ENCODE measurements at regions not wholly inside any gene's neighbourhood (a gene's known extent, or its start where the extent isn't known, plus 50 kb on each side); places are given as distances from the start of the nearest gene placed in this dataset.

GRCh38 chr4:129883996-129884395, 788.0 kb downstream of the C4orf33 start:
- Histone ChIP-seq H3K4me3 (no peak overlapping the region), H3K27me3 (ENCODE audit: control insufficient read depth in 3 of 3, insufficient read depth in 3 of 3, low read length in 2 of 3) (no peaks in the 10 kb centered on the region), H3K9me3 (ENCODE audit: control insufficient read depth in 4 of 4, insufficient read depth in 3 of 4, low read length in 3 of 4) (peaks cover 0 to 5% (median 2%) of the 10 kb centered on the region in 4 donors), H3K9ac (ENCODE audit: insufficient read depth in 1 of 2, low read length in 2 of 2) (no peak overlapping the region), H3K36me3 (ENCODE audit: control insufficient read depth in 4 of 4, insufficient read depth in 4 of 4, low read length in 4 of 4) (no peaks in the 10 kb centered on the region), H3K27ac (ENCODE audit: low read depth in 1 of 2, low read length in 1 of 2) (no peak overlapping the region), H3K4me1 (ENCODE audit: control insufficient read depth in 5 of 5, insufficient read depth in 5 of 5, low read length in 5 of 5) (no peaks in the 10 kb centered on the region)
- WGBS, 2 donors, result 82 to 84% methylated on average over 3 of the region's 3 CpGs
- no peak for TF ChIP-seq CTCF (IDR thresholded peaks at IDR 0.05; ENCODE audit: control extremely low read depth, extremely low read depth)
- ATAC-seq (ENCODE audit: insufficient read depth, low FRiP score) (no peak), DNase-seq (no peak)

- H3K9me3 ChIP-seq (ENCODE audit: control insufficient read depth in 4 of 4, insufficient read depth in 3 of 4, low read length in 3 of 4), result no peaks in the 10 kb centered on the region
- TF ChIP-seq CTCF (IDR thresholded peaks at IDR 0.05; ENCODE audit: control extremely low read depth, extremely low read depth), result no peak
- no peak overlapping the region for H3K4me3 ChIP-seq
- DNase-seq (no peak), ATAC-seq (ENCODE audit: insufficient read depth, low FRiP score) (no peak)
- H3K36me3 ChIP-seq (ENCODE audit: control insufficient read depth in 4 of 4, insufficient read depth in 4 of 4, low read length in 4 of 4), result no peaks in the 10 kb centered on the region
- no peak overlapping the region for H3K9ac ChIP-seq (ENCODE audit: insufficient read depth in 1 of 2, low read length in 2 of 2)
- WGBS, 2 donors, result 81 to 83% methylated on average over 2 of the region's 2 CpGs
- H3K27me3 ChIP-seq (ENCODE audit: control insufficient read depth in 3 of 3, insufficient read depth in 3 of 3, low read length in 2 of 3), result no peaks in the 10 kb centered on the region
- H3K27ac ChIP-seq (ENCODE audit: low read depth in 1 of 2, low read length in 1 of 2), result no peak overlapping the region
- no peaks in the 10 kb centered on the region for H3K4me1 ChIP-seq (ENCODE audit: control insufficient read depth in 5 of 5, insufficient read depth in 5 of 5, low read length in 5 of 5)
Measured at GRCh38 chr4:129897111-129897510, 801.2 kb downstream of the C4orf33 start.

- TF ChIP-seq CTCF (IDR thresholded peaks at IDR 0.05; ENCODE audit: control extremely low read depth, extremely low read depth), result no peak
- Histone ChIP-seq H3K9me3 (ENCODE audit: control insufficient read depth in 4 of 4, insufficient read depth in 3 of 4, low read length in 3 of 4) (no peaks in the 10 kb centered on the region), H3K27ac (ENCODE audit: low read depth in 1 of 2, low read length in 1 of 2) (no peak overlapping the region), H3K4me1 (ENCODE audit: control insufficient read depth in 5 of 5, insufficient read depth in 5 of 5, low read length in 5 of 5) (no peaks in the 10 kb centered on the region), H3K4me3 (no peak overlapping the region), H3K36me3 (ENCODE audit: control insufficient read depth in 4 of 4, insufficient read depth in 4 of 4, low read length in 4 of 4) (no peaks in the 10 kb centered on the region), H3K27me3 (ENCODE audit: control insufficient read depth in 3 of 3, insufficient read depth in 3 of 3, low read length in 2 of 3) (no peaks in the 10 kb centered on the region), H3K9ac (ENCODE audit: insufficient read depth in 1 of 2, low read length in 2 of 2) (no peak overlapping the region)
- 52 to 70% methylated on average over 3 of the region's 3 CpGs for whole genome bisulfite sequencing, 2 donors
- no peak for DNase-seq
- no peak for ATAC-seq (ENCODE audit: insufficient read depth, low FRiP score)
Measured at GRCh38 chr4:129899849-129900248, 803.9 kb downstream of the C4orf33 start.

- H3K36me3 ChIP-seq (ENCODE audit: control insufficient read depth in 4 of 4, insufficient read depth in 4 of 4, low read length in 4 of 4), result no peaks in the 10 kb centered on the region
- H3K4me1 ChIP-seq (ENCODE audit: control insufficient read depth in 5 of 5, insufficient read depth in 5 of 5, low read length in 5 of 5), result no peaks in the 10 kb centered on the region
- no peak for TF ChIP-seq CTCF (IDR thresholded peaks at IDR 0.05; ENCODE audit: control extremely low read depth, extremely low read depth)
- H3K9me3 ChIP-seq (ENCODE audit: control insufficient read depth in 4 of 4, insufficient read depth in 3 of 4, low read length in 3 of 4), result no peaks in the 10 kb centered on the region
- no peak overlapping the region for H3K4me3 ChIP-seq
- H3K27me3 ChIP-seq (ENCODE audit: control insufficient read depth in 3 of 3, insufficient read depth in 3 of 3, low read length in 2 of 3), result no peaks in the 10 kb centered on the region
- ATAC-seq (ENCODE audit: insufficient read depth, low FRiP score) (no peak), DNase-seq (no peak)
- WGBS, 2 donors, result 73 to 85% methylated on average over 2 of the region's 2 CpGs
- no peak overlapping the region for H3K9ac ChIP-seq (ENCODE audit: insufficient read depth in 1 of 2, low read length in 2 of 2)
- no peak overlapping the region for H3K27ac ChIP-seq (ENCODE audit: low read depth in 1 of 2, low read length in 1 of 2)
Measured at GRCh38 chr4:129900430-129900953, 804.5 kb downstream of the C4orf33 start.

Data from lung (tissue), 11 donors.